Muscle of back (tissue), 3 donors: ENCODE measurements at regions not wholly inside any gene's neighbourhood (a gene's known extent, or its start where the extent isn't known, plus 50 kb on each side); places are given as distances from the start of the nearest gene placed in this dataset.

Source experiments
- DNase-seq, 3 donors: peaks; one replicate each; pipeline versions ENCODE4 v3.0.0 to v3.0.0-alpha.2; 2013

- no peak for DNase-seq
Measured at GRCh38 chr2:223225266-223225665, 173.3 kb downstream of the KCNE4 start.

GRCh38 chr2:223226264-223226663, 174.3 kb downstream of the KCNE4 start:
- no peak for DNase-seq

GRCh38 chr2:223227338-223227737, 175.3 kb downstream of the KCNE4 start:
- no peak for DNase-seq

GRCh38 chr2:223228871-223229270, 176.9 kb downstream of the KCNE4 start:
- DNase-seq, result no peak

- DNase-seq, result no peak
Measured at GRCh38 chr2:223230352-223230751, 178.4 kb downstream of the KCNE4 start.

- peak in 1 of 3 donors; percentile 14 for DNase-seq
Measured at GRCh38 chr2:223232285-223232684, 180.3 kb downstream of the KCNE4 start.

GRCh38 chr2:223232896-223233295, 180.9 kb downstream of the KCNE4 start:
- DNase-seq, result peak in 1 of 3 donors; percentile 21

- no peak for DNase-seq
Measured at GRCh38 chr2:223235986-223236385, 184.0 kb downstream of the KCNE4 start.

- no peak for DNase-seq
Measured at GRCh38 chr2:223238301-223238700, 186.3 kb downstream of the KCNE4 start.

- no peak for DNase-seq
Measured at GRCh38 chr2:223243233-223243632, 191.2 kb downstream of the KCNE4 start.

- DNase-seq, result no peak
Measured at GRCh38 chr2:223247136-223247535, 195.1 kb downstream of the KCNE4 start.

GRCh38 chr2:223251656-223252229, 199.8 kb downstream of the KCNE4 start:
- no peak for DNase-seq

GRCh38 chr2:223260681-223261080, 208.7 kb downstream of the KCNE4 start:
- no peak for DNase-seq

- peak in 1 of 3 donors; percentile 60 for DNase-seq
Measured at GRCh38 chr2:223262946-223263345, 211.0 kb downstream of the KCNE4 start.

GRCh38 chr2:223264541-223265193, 212.7 kb downstream of the KCNE4 start:
- DNase-seq, result no peak

- DNase-seq, result no peak
Measured at GRCh38 chr2:223267160-223267951, 215.4 kb downstream of the KCNE4 start.

- no peak for DNase-seq
Measured at GRCh38 chr2:223269386-223269785, 217.4 kb downstream of the KCNE4 start.

- DNase-seq, result no peak
Measured at GRCh38 chr2:223270548-223270947, 218.6 kb downstream of the KCNE4 start.

GRCh38 chr2:223273995-223274394, 222.0 kb downstream of the KCNE4 start:
- DNase-seq, result no peak

GRCh38 chr2:223282221-223282620, 230.2 kb downstream of the KCNE4 start:
- DNase-seq, result peak in 2 of 3 donors; percentile 15 to 68

- no peak for DNase-seq
Measured at GRCh38 chr2:223283329-223283728, 231.3 kb downstream of the KCNE4 start.

- DNase-seq, result peak in 1 of 3 donors; percentile 61
Measured at GRCh38 chr2:223283771-223284170, 231.8 kb downstream of the KCNE4 start.
